Dedifferentiated amniotic fluid mesenchymal stem cell (primary cell): ENCODE measurements at regions not wholly inside any gene's neighbourhood (a gene's known extent, or its start where the extent isn't known, plus 50 kb on each side); places are given as distances from the start of the nearest gene placed in this dataset.
A peak's percentile ranks its signal among the peaks of the same experiment; 100 is the strongest.
"Not testable (repeated sequence)": the region's sequence is repeated elsewhere in the genome, so short reads cannot be mapped to it uniquely, and the experiment has no call there.

Experiments
- DNase-seq: peaks from one replicate; pipeline ENCODE4 v3.0.0-alpha.2; 2016; ENCODE audit errors: extremely low spot score

DNA sequence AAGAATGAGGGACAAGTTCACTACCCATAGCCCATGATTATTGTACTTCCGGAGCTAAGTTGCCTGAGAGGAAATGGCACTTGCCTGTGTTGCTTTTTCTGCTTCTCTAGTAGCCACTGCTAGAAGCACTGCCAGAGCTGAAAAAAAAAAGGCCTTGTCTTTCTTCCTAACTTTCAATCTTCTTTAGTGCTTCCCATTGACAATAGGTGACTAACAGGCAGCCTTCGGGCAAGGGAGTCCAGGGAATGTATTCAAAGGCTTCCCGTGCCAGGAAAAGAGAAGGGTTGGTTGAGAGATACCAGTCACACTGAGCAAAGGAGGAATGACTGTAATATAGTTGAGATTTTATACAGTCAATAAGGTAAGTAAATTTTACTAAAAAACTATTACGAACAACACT is 242.0 kb downstream of the CALCRL start:
- no peak for DNase-seq

DNA sequence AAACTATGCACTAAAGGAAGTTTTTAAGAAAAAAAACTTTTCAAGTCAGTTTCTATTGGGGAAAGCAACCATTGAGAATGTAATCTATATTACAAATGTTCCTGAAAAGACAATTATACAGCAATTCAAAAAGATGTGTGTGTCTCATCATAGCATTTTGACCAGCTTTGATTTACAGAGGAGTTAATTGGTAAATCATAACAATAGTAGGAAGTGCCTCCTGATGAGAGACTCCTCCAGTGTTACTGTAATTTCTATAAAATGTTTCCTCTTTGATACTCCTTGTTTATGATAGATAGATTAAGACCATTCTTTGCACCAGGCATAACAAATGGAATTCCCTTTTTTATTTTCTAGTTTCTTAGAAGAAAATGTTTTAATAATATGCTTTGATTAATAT is 249.9 kb downstream of the CALCRL start:
- no peak for DNase-seq

DNA sequence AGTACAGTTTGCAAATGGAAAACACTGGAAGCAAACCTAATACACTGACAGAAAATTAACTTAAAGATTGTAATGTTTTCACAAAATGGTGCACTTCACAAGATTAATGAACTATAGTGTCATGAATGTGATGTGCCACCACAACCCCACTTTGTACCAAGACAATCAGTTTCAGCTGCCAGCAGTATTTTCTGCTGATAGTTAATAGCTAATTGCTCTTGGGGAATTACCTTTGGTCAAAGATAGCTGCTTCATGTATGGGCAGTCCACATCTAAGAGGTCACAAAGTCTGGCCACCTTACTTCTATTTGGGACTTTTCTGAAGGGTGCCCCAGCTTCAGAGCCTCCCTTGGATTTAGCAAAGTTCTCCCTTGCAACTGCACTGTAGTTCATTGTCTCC is 254.0 kb downstream of the CALCRL start:
- no peak for DNase-seq

DNA sequence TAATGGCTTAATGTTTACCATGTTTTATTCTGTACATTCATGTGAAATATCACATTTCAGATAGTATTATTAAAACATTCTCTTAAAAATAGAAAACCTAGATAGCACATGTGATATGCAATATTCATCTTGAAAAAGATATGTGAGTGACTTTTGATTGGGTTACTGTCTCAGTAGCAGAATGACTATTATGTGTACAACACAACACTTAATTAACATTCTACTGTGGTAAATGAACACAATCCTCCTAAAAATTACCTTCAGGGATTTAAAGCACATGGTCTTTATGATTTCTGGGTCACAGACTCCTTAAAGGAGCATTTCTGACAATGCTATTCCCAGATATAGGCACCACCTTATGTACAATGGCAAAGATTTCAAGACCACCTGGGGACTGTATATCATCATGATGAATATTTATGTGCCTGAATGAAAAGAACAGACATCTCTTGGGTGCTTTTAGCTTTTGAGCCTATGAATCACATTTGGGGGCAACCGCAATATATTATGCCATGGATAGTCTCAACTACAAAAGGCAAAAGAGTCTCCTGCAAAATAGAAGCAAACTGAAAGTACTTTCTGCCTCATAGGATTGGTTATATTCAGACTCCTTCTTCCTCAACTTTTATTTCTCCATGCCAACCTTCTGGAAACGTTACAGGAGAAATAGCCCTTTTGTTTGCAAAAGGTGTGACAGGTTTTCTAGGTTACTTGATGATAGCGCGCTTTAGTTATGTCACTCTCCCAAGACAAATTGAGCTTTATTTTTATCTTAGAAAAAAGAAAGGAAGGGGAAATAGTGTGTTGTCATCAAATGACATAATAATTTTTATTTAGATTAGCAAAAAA is 259.0 kb downstream of the CALCRL start:
- no peak for DNase-seq

DNA sequence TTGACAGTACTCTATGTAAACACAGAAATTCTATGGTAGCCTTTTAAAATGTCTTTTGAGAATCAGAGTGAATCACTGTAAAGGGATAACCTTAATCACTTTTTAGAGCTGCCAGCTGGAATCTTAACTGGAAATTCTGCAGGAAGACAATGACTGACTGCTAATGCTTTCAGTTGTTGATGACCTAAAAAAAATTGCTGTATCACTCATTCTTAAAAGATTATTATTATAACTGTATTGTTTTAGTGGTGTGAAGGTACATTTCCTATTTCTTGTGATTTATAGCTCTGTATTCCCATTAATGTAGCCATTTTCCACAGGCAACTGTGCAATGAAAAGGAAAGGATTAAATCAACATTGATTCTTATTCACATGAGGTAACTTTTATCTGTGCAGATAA is 260.5 kb downstream of the CALCRL start:
- no peak for DNase-seq

DNA sequence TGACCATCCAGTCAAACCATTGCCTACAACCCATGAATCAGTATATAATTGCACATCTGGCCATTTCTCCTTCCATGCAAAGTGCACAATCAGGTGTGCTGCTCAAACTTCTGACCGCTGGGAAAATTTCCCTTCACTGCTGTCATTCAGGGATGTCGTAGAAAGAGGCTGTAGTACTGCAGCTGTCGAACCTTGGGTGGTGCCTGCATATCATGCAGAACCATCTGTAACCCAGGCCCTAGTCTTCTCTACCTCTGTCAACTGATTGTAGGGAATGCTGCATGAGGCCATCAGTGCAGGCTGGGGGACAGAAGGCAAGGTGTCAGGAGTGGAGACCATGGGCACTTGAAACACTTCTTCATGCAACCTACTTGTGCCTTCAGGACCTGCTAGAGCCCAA is 267.5 kb downstream of the CALCRL start:
- no peak for DNase-seq

DNA sequence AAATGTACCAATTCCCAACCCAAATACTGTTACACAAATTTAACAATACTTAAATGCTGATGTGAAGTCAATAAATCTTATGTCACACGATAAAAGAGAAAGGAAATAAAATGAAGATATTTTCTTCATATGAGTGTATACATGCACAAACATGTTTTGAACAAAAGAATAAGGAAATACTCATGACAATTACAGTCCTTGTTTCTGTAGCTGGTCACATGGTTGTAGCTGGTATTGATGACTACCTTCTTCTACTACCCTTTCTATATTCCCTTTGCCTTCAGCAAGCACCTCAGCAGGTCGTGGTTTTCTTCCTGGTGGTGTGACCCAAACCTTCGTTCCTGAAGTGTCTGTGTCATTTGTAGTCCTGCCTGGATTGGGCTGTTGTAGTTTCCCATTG is 269.2 kb downstream of the CALCRL start:
- DNase-seq: not testable (repeated sequence)

DNA sequence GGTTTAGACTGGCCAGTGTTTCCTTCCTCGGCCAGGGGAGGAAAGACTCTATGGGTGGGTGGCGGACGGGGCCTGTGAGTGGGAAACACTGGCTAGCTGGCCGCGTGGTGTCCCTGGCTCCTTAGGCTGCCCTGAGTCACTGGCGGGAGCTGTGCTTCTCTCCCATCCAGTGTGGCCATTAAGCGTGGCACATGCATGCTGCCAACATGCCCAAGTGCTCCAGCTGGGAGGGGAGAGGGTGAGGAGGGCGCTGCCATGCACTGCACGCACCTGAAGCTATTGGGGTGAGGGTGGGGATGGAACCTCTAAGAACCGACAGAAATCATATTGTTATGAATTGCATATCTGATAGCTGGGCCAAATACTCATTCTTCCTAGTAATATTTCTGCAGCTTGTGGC is 270.8 kb downstream of the CALCRL start:
- DNase-seq: no peak

DNA sequence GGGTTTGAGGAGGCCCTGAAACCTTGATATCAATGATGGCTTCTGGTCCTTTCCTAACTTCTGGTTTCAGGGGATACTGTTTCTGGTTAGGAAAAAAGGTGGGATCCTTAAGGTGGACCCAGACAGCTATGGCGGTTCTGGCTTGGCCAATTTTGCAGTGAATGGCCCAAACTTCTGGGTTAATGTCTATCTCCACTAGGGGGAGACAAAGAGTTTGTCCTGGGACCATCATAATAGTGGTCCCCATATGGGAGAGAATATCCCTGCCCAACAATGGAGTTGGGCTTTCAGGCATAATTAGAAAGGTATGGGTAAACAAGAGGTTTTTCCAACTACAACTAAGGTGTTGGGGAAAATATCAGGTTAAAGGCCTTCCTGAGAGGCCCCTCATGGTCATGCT is 273.5 kb downstream of the CALCRL start:
- DNase-seq: no peak

DNA sequence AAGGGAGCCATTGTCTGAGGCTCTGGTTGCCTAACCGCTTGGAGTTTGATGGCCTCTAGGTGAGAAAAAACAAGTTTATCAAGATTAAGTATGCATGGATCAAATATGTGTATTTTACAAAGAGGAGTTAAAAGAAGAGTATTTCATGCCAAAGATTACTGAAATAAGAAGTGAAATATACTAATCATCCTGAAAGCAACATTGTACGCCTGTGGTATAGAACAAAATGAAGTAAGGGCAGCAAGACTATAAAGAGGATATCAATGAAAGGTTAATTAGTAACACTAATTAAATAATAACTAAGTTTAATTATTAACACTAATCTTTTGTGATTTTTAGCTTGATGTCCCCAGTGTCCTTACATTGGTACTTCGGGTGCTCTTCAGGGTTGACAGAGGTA is 276.7 kb downstream of the CALCRL start:
- DNase-seq: no peak

DNA sequence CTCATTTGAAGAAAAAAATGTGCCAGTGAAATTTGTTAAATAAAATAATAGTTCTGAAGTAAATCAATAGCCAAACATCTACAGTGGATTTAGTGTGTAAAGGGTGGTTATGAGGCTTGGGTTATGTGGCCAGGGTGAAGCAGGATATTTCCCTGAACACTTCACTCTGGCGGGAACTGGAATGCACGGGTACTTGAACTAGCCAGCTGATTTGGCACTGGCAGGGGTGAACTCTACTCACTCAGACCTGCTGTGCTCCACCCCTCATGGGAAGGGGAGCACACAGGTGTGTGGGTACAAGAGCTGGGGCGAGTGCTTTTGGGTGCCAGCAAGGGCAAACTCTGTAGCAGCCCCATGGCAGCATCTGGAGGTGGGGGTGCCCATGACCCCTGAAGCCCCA is 278.2 kb downstream of the CALCRL start:
- DNase-seq: no peak

DNA sequence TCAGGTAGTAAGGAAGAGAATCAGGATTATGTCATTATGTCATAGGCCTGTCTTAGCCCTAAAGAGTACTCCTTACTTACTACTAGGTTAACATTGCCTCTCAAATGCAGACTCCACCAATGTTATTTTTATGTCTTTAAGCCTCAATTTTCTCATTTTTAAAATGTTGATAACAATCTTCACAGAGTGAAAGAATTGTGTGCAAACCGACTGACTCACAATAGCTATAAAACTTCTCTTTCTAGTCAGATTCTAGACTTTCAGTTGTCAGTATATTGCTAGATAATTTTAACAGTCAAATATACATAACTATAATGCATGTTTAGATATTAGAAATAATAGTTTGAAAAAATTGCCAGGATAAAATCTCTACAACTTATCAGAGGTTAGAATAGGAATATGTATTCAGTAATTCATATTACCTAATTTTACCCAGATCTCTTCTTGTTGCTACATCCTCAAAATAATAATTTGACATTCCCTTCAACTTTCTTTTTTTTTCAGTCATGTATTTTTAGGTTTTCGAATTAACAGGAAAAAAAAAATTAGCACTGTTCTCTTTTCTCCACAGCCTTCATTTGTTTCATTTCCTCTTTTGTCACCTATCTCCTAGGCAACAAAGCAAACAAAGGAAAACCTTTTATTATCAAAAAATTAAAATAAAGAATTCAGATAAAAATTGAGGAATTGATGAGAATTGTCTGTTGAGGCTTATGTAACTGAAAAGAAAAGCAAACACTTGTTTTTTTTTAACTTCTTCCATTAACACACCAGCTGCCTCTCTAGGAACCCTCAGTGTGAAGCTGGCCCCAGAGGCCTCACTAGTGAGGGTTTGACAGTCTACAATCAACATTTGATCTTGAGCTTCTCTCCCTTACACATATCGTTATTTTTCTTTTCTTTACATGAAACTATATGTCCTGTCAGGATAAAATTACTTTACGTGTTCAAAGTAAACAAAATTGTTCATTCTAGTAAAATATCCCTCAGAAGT is 279.0 kb downstream of the CALCRL start:
- no peak for DNase-seq

DNA sequence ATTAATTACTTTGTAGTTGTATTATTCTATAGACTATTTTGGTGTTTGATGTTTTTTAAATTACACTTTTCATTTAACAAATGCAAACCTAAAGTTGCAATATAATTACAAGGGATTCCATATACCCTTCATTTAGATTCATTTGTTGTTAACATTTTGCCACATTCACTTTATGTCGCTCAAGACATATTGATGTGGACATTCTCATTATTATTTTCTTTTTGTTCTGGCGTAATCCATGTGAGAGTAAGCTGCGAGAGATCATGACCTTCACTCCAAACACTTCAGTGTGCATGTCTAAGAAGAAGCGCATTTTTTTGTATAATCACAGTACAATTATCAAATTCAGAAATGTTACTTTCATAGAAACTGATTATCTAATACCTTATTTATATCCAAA is 280.6 kb downstream of the CALCRL start:
- no peak for DNase-seq

DNA sequence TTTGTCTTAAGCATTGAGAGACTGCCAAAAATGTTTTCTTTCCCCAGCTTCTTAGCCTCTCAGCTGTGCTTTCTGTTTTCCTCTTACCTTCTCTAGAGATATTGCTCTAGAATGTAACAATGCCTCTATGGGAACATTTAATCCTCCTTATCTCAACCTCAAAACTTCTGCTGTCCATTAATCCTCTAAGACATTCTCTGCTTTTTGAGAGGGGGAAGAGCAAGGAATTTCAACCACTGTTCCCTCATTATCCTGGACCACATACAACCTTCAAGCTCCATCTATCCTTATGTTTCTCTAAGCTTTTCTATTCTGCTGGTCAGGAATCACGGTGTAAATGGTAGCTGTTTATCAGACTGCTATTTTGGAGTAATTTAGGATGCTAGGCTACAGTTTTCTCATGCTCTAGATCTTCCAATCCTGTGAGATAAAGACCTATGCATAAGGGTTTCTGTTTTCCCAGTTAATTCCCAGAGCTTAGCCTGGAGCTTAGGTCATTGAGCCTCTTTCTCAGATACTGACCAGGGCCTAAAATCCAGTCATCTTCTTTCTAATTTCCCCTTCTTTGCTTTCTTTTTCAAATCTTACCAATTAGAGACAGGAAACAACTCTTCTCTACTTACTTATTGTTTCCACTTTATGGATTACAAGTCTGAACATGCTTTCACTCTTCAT is 282.0 kb downstream of the CALCRL start:
- no peak for DNase-seq

DNA sequence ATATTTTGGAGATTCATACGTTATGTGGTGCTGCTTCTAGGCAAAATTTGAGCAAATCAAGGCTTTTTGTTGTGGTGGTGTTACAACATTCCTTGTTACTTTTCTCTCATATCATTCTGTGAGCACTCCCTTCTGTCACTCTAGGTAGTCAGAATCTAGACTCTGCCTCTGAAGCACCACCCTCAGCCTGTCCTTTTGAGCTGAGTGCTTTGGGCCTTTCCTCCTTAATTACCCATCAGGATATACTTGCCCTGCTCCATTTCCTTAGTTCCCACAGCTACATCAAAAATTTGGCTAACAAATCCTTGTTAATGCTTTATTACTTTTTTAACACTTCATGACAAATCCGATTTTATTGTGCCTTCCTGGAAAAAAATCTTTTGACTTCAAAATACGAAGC is 289.6 kb downstream of the CALCRL start:
- no peak for DNase-seq

DNA sequence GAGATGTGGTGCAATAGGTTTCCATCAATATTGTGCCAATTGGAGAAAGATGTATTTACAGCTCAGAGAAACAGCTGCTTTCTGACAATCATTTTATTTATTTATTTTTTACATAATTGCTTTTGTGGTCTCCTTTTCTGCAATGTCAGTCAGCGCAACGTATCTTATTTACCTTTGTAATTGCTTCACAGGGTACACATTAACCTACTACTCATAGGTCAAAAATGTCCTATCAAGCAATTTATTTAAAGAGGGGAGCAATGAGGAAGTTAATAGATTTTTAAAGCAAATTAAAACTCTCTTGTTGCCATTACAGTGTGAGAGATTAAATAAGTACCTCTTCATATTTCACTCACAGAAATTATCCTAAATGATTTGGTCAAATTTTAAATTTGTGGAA is 291.0 kb downstream of the CALCRL start:
- DNase-seq: no peak

DNA sequence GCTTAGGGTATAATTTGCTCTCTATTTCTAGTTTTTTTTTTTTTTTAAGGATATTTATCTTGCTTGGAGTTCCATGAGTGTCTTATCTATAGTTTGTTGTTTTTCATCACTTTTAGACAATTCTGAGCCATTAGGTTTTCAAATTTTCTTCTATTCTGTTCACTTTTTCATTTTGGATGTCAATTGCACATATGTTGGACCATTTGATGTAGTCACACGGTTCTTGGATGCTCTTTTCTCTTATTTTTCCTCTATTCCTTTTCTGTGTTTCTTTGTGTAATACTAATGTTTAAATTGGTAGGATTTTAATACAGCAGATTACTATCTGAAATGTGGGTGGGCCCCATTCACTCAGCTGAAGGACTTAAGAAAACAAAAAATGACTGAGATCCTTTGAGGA is 292.6 kb downstream of the CALCRL start:
- DNase-seq: no peak

DNA sequence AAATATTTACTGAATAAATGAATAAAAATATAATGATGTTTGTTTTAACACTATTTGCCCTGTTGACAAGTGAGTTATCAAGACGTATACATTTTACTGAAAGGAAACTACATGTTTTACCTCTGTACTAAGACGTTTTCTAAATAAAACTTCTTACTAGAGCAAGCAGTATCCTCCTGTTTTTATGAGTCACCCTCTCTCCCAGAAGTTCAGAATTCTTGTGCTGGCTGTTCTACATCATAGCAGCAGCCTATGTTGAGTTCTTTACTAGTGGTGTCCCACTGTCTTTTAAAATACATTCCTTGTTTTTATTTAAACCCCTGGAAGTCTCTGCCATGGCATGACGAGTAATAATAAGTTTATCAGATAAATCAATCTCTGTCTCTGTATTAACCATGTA is 297.4 kb downstream of the CALCRL start:
- peak; percentile 18 for DNase-seq

DNA sequence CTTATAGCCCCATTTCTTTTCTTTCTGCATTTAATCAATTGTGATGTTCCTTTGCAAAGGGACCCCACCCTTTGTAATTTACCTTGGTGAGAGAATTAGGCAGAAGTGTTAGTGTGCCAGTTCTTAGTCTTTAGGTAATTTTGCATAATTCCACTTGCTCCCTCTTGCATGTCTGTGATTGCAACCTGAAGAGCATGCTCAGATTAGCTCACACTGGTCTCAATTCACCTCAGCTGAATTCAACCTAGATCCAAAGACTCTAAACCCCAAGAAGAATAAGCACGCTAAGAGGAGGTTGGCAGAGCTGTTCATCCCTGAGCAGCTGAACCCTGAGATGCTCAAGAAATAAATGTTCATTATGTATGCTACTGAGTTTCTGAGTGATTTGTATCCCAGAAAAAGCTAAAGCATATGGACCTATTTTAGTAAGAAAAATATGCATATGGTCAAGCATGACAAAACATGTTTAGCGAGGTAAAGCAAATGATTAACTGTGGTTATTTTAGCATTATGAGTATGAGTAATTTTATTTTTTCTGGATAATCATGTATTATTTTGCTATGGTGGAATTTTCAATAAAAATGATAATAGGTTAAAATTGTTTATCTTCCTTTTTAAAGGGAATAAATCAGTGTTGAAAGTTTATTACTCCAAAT is 299.2 kb upstream of the ZSWIM2 start:
- no peak for DNase-seq

DNA sequence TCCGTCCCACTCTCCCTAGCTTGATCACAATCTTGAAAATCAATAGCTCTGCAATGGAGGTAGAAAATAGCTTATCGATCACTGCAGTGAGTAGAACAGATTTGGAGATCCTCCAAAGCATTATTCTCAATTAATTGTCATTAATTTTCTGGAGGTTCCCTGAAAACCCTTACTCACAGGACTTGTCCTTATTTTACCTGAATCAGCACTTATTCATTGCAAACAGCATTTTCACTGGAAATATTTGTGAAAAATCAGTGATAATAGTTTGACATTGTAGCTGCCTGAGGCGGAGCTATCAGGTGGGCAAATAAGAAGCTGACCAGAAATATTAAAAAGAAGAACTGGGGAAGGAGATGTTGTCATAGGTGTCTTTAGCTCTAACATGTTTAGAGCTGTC is 294.6 kb upstream of the ZSWIM2 start:
- DNase-seq: no peak

DNA sequence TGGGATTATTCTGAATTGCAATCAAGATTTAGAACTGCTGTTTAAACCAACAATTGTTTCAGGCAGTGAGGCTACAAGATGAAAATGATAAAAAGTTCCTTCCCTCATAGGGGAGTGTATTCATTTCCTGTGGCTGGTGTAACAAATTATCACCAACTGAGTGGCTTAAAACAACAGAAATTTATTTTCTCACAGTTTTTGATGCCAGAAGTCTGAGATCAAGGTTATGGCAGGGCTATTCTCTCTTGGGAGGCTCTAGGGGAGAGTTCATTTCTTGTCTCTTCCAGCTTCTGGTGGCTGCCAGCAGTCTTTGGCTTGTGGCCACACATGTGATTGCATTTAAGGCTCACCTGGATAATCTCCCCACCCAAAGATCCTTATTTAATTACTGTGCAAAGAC is 290.5 kb upstream of the ZSWIM2 start:
- DNase-seq: no peak

DNA sequence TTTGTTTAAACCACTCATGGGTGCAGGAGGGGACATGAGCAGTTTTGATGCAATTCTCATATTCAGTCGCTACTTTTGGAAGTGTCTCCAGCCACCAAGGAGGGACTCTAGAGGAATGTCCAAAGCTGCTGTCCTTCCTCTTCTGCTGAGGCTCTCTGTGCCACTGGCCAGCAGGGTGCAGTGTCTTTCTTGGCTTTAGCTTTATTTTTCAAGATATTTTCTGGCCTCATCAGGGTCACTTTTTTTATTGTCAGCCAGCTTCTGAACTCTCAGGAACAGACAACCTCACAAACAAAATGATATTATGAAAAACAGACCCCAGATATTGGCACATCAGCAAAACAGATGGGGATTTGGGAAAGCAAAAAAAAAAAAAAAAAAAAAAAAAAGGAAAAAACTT is 289.3 kb upstream of the ZSWIM2 start:
- peak; percentile 66 for DNase-seq
